Upper lobe of left lung (tissue), 6 donors: ENCODE measurements at regions not wholly inside any gene's neighbourhood (a gene's known extent, or its start where the extent isn't known, plus 50 kb on each side); places are given as distances from the start of the nearest gene placed in this dataset.

ENCODE experiments used
- ATAC-seq, 2 donors: fragments of 200-7000 bp; cut with Tn5 transposase; one replicate each; pipeline ENCODE4 v1.9.1; 2022; ENCODE audit warnings: mild to moderate bottlenecking in 2 of 2, moderate library complexity in 2 of 2; ENCODE audit not compliant: low FRiP score in 2 of 2
- DNase-seq, 2 donors: peaks; one replicate each; pipeline ENCODE4 v3.0.0-alpha.2; 2019 to 2020
- H3K27ac ChIP-seq, 4 donors: fragments of 200-600 bp; sonication (generic); one replicate each; pipeline ENCODE4 v1.5.1; 2016 to 2019
- H3K27me3 ChIP-seq, 4 donors: fragments of 200-600 bp; sonication (generic); one replicate each; pipeline ENCODE4 v1.5.1; 2017 to 2019
- H3K36me3 ChIP-seq, 4 donors: fragments of 200-600 bp; sonication (generic); one replicate each; pipeline ENCODE4 v1.5.1; 2016 to 2019
- H3K4me1 ChIP-seq, 4 donors: fragments of 200-600 bp; sonication (generic); one replicate each; pipeline ENCODE4 v1.5.1; 2018 to 2019
- H3K4me3 ChIP-seq, 4 donors: fragments of 200-600 bp; sonication (generic); one replicate each; pipeline ENCODE4 v1.5.1; 2017 to 2019; ENCODE audit warnings: mild to moderate bottlenecking in 2 of 4, moderate library complexity in 1 of 4
- H3K9me3 ChIP-seq, 4 donors: fragments of 200-600 bp; sonication (generic); one replicate each; pipeline ENCODE4 v1.5.1; 2018 to 2019
- EP300 ChIP-seq, 4 donors: sonication (generic); formaldehyde crosslinking; IDR thresholded peaks; one replicate each; pipeline ENCODE4 v1.5.1; 2017; ENCODE audit warnings: antibody characterized with exemption in 4 of 4, control low read depth in 2 of 4
- POLR2A ChIP-seq, 4 donors: fragments of 450-650 bp; IDR thresholded peaks; one replicate each; pipeline ENCODE4 v1.5.1; 2016 to 2017; ENCODE audit warnings: antibody characterized with exemption in 4 of 4, mild to moderate bottlenecking in 2 of 4
- POLR2AphosphoS5 ChIP-seq, 2 donors: sonication (generic); formaldehyde crosslinking; IDR thresholded peaks; one replicate each; pipeline ENCODE4 v1.5.1; 2017; ENCODE audit warnings: antibody characterized with exemption in 2 of 2
- WGBS, 2 donors: methylation state at CpG; one replicate each; pipeline ENCODE4 v1.1.5; 2017 to 2018; 5-methylcytosine and 5-hydroxymethylcytosine counted together
- TF ChIP-seq, protein P1 (sequence below), 6 experiments: fragments of 450-650 bp in 4 of 6; fragments of 200-600 bp in 2 of 6; sonication (generic) in 2 of 6; IDR thresholded peaks; one replicate each; pipeline ENCODE4 v1.5.1; 2016 to 2019; ENCODE audit warnings: antibody characterized with exemption in 6 of 6
- donor health status: DM: no; HTN: no; CAD: no; lungs with moderate emphysema.
- donor health status: DM: no; HTN: yes; CAD: no; lungs with severe emphysema.

DNA sequence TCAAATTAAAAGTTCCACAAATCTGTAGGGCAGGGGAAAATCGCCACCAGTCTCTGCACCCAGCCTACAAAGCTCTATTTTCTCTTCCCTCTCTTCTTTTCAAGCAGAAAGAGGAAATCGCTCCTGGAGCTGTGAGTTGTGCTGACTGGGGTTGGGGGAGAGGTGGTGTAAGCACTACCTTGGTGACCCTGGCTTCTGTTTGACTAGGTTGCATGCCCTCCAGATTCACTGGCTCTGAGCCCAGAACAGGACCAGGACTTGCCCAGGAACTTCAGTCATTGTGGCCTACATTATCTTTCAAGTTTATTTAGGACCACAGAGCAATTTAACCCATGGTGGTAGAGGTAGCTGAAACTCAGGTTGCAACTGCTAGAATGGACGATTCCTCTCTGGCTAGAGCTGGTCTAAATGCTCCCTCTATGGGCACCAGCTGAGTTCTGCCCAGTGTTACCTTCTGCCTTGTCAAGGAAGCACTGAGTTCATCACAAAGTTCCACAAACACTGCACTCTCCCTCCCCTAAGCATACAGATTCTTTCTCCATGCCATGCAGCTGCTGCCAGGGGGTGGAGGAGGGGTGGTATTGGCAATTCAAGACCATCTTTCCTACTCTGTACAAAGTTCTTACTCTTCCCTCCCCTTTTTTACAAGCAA is 122.0 kb upstream of the BMP5 start:
- TF ChIP-seq EP300 (IDR thresholded peaks at IDR 0.05), result no peak
- TF ChIP-seq, protein P1, sequence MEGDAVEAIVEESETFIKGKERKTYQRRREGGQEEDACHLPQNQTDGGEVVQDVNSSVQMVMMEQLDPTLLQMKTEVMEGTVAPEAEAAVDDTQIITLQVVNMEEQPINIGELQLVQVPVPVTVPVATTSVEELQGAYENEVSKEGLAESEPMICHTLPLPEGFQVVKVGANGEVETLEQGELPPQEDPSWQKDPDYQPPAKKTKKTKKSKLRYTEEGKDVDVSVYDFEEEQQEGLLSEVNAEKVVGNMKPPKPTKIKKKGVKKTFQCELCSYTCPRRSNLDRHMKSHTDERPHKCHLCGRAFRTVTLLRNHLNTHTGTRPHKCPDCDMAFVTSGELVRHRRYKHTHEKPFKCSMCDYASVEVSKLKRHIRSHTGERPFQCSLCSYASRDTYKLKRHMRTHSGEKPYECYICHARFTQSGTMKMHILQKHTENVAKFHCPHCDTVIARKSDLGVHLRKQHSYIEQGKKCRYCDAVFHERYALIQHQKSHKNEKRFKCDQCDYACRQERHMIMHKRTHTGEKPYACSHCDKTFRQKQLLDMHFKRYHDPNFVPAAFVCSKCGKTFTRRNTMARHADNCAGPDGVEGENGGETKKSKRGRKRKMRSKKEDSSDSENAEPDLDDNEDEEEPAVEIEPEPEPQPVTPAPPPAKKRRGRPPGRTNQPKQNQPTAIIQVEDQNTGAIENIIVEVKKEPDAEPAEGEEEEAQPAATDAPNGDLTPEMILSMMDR (IDR thresholded peaks at IDR 0.05), result no peak
- TF ChIP-seq POLR2AphosphoS5 (IDR thresholded peaks at IDR 0.05), result no peak
- no peak for TF ChIP-seq POLR2A (IDR thresholded peaks at IDR 0.05)
- WGBS, 2 donors, result 66 to 80% methylated on average over 3 of the region's 3 CpGs
- ATAC-seq, result no peak

DNA sequence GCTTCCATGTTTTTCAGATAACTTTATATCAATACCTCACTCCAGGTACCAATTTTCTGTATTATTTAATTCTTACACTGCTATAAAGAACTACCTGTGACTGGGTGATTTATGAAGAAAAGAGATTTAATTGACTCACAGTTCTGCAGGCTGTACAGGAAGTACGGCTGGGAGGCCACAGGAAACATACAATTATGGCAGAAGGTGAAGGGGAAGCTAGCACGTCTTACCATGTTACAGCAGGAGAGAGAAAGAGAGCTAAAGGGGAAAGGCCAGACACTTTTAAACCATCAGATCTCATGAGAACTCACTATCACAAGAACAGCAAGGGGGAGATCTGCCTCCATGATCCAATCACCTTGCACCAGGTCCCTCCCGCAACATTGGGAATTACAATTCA is 119.1 kb upstream of the BMP5 start:
- H3K4me3 ChIP-seq, result no peak overlapping the region
- H3K36me3 ChIP-seq, result no peaks in the 10 kb centered on the region
- WGBS, 2 donors, result 64 to 65% methylated on average over 3 of the region's 3 CpGs
- no peak for DNase-seq
- TF ChIP-seq POLR2A (IDR thresholded peaks at IDR 0.05) (no peak), EP300 (IDR thresholded peaks at IDR 0.05) (no peak), POLR2AphosphoS5 (IDR thresholded peaks at IDR 0.05) (no peak)
- TF ChIP-seq, protein P1 (IDR thresholded peaks at IDR 0.05), result no peak
- peaks cover 0 to 10% (median 2%) of the 10 kb centered on the region in 4 donors for H3K9me3 ChIP-seq
- H3K4me1 ChIP-seq, result no peaks in the 10 kb centered on the region
- H3K27me3 ChIP-seq, result no peaks in the 10 kb centered on the region
- no peak for ATAC-seq
- H3K27ac ChIP-seq, result no peak overlapping the region

More for the DNA sequence above, 122.0 kb upstream of the BMP5 start:
- no peak overlapping the region for H3K4me3 ChIP-seq
- H3K9me3 ChIP-seq, result peaks cover 0 to 10% (median 2%) of the 10 kb centered on the region in 4 donors
- no peak overlapping the region for H3K27ac ChIP-seq
- no peaks in the 10 kb centered on the region for H3K27me3 ChIP-seq
- no peaks in the 10 kb centered on the region for H3K4me1 ChIP-seq
- H3K36me3 ChIP-seq, result no peaks in the 10 kb centered on the region
- DNase-seq, result no peak

DNA sequence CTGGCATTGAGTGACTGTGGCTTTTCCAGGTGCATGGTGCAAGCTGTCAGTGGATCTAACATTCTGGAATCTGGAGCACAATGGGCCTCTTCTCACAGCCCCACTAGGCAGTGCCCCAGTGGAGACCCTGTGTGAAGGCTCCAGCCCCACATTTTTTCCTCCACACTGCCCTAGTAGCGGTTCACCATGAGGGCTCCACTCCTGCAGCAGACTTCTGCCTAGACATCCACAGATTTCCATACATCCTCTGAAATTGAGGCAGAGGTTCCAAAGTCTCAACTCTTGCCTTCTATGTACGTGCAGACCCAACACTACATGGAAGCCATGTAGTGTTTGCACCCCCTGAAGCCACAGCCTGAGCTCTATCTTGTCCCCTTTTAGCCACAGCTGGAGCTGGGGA is 118.0 kb upstream of the BMP5 start:
- Histone ChIP-seq H3K4me3 (no peak overlapping the region), H3K9me3 (peaks cover 0 to 10% (median 2%) of the 10 kb centered on the region in 4 donors), H3K27me3 (no peaks in the 10 kb centered on the region), H3K27ac (no peak overlapping the region), H3K4me1 (no peaks in the 10 kb centered on the region), H3K36me3 (no peaks in the 10 kb centered on the region)
- WGBS, 2 donors, result 80 to 85% methylated on average over 2 of the region's 2 CpGs
- TF ChIP-seq POLR2AphosphoS5 (IDR thresholded peaks at IDR 0.05) (no peak), EP300 (IDR thresholded peaks at IDR 0.05) (no peak), POLR2A (IDR thresholded peaks at IDR 0.05) (no peak)
- TF ChIP-seq, protein P1 (IDR thresholded peaks at IDR 0.05), result no peak
- DNase-seq, result no peak
- ATAC-seq, result no peak

DNA sequence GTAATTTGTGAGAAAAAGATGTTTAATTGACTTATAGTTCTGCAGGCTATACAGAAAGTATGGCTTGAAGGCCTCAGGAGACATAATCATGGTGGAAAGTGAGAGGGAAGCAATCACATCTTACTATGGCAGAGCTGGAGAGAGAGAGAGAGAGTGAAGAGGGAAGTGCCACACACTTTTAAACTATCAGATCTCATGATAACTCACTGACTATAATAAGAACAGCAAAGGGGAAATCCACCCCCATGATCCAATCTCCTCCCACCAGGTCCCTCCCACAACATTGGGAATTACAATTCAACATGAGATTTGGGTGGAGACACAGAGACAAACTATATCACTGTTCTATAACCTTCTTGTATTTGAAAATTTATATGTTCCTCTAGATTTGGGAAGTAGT is 117.2 kb upstream of the BMP5 start:
- no peak overlapping the region for H3K4me3 ChIP-seq
- DNase-seq (no peak), ATAC-seq (no peak)
- TF ChIP-seq POLR2AphosphoS5 (IDR thresholded peaks at IDR 0.05) (no peak), EP300 (IDR thresholded peaks at IDR 0.05) (no peak)
- H3K27me3 ChIP-seq, result no peaks in the 10 kb centered on the region
- no peaks in the 10 kb centered on the region for H3K36me3 ChIP-seq
- H3K4me1 ChIP-seq, result no peaks in the 10 kb centered on the region
- H3K27ac ChIP-seq, result no peak overlapping the region
- H3K9me3 ChIP-seq, result peaks cover 0 to 10% (median 2%) of the 10 kb centered on the region in 4 donors

DNA sequence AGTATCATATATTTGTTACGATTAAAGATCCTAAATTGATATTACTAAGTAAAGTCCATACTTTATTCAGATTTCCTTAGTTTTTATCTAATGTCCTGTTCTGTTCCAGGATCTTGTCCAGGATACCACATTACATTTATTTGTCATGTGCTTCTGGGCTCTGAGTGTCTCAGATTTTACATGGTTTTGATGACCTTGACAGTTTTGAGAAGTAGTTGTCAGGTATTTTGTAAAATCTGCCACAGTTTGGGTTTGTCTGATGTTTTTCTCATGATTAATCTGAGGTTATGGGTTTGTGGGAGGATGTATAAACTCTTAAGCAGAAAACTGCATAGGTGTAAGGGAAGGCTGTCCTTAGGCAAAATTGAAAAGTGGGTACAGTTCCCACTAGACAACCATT is 109.9 kb upstream of the BMP5 start:
- Histone ChIP-seq H3K4me1 (no peaks in the 10 kb centered on the region), H3K27ac (no peak overlapping the region), H3K27me3 (no peaks in the 10 kb centered on the region), H3K9me3 (no peaks in the 10 kb centered on the region), H3K36me3 (no peaks in the 10 kb centered on the region), H3K4me3 (no peak overlapping the region)
- DNase-seq (no peak), ATAC-seq (no peak)
- TF ChIP-seq POLR2AphosphoS5 (IDR thresholded peaks at IDR 0.05), result no peak
- no peak for TF ChIP-seq POLR2A (IDR thresholded peaks at IDR 0.05)
- no peak for TF ChIP-seq EP300 (IDR thresholded peaks at IDR 0.05)
- TF ChIP-seq, protein P1 (IDR thresholded peaks at IDR 0.05), result no peak
- WGBS, 2 donors, result 87 to 94% methylated on average over 1 of the region's 1 CpG
